IMR-90 (cell line): ENCODE measurements at regions not wholly inside any gene's neighbourhood (a gene's known extent, or its start where the extent isn't known, plus 50 kb on each side); places are given as distances from the start of the nearest gene placed in this dataset.

Experiments
- ATAC-seq: fragments of 200-7000 bp; cut with Tn5 transposase; 2 replicates; pipeline ENCODE4 v1.9.1; 2020; ENCODE audit warnings: low read depth, mild to moderate bottlenecking, moderate library complexity
- BruUV-seq: library from RNA; stranded (reverse); fragments of 400-500 nt; replicated peaks from 2 replicates; lab custom pipeline; 2021; lab: Mats Ljungman, UMichigan
- CTCF ChIA-PET: fragments of 300-600 bp; formaldehyde crosslinking; extraction: SDS; loops from one replicate; lab custom pipeline; 2021; ENCODE audit warnings: antibody characterized with exemption; lab: Yijun Ruan, JAX
- POLR2A ChIA-PET: fragments of 300-600 bp; sonication (Branson Sonifier 250); formaldehyde crosslinking; loops from one replicate; lab custom pipeline; 2022; ENCODE audit warnings: antibody characterized with exemption; ENCODE audit not compliant: unreplicated experiment; lab: Charles Lee
- DNase-seq: peaks from one replicate; pipeline ENCODE4 v3.0.0; 2013
- H2AFZ ChIP-seq: replicated peaks from 2 replicates; pipeline ENCODE3; 2013; ENCODE audit warnings: low read length, mild to moderate bottlenecking; ENCODE audit not compliant: poor library complexity
- H2AK5ac ChIP-seq: 2 replicates; pipeline ENCODE4 v1.6.1; 2013; ENCODE audit warnings: low read depth, low read length, inconsistent platforms
- H2AK9ac ChIP-seq: replicated peaks from 2 replicates; pipeline ENCODE3; 2013; ENCODE audit warnings: mild to moderate bottlenecking, low read depth, low read length, moderate library complexity; ENCODE audit not compliant: poor library complexity
- H2BK120ac ChIP-seq: 2 replicates; pipeline ENCODE4 v1.6.1; 2013; ENCODE audit warnings: low read depth, low read length, inconsistent platforms
- H2BK15ac ChIP-seq: 3 replicates; pipeline ENCODE4 v1.6.1; 2013; ENCODE audit warnings: low read depth, low read length, inconsistent platforms
- H2BK20ac ChIP-seq: 2 replicates; pipeline ENCODE4 v1.6.1; 2013; ENCODE audit warnings: low read depth, mild to moderate bottlenecking, inconsistent platforms, low read length, moderate library complexity
- H2BK5ac ChIP-seq: 2 replicates; pipeline ENCODE4 v1.6.1; 2013; ENCODE audit warnings: mild to moderate bottlenecking, low read depth, low read length, inconsistent platforms; ENCODE audit not compliant: poor library complexity, severe bottlenecking
- H3K14ac ChIP-seq: replicated peaks from 2 replicates; pipeline ENCODE4 v1.6.1; 2013; ENCODE audit warnings: low read depth, low read length, inconsistent platforms
- H3K18ac ChIP-seq: 2 replicates; pipeline ENCODE4 v1.6.1; 2013; ENCODE audit warnings: low read depth, low read length, control low read depth
- H3K23ac ChIP-seq: 2 replicates; pipeline ENCODE4 v1.6.1; 2013; ENCODE audit warnings: low read depth, low read length, inconsistent platforms
- H3K27ac ChIP-seq: 2 replicates; pipeline ENCODE4 v1.5.1; 2013; ENCODE audit warnings: mild to moderate bottlenecking, control low read depth, low read length; ENCODE audit not compliant: insufficient read depth
- H3K27me3 ChIP-seq: 2 replicates; pipeline ENCODE4 v1.6.1; 2013; ENCODE audit warnings: low read length; ENCODE audit not compliant: control insufficient read depth, insufficient read depth
- H3K36me3 ChIP-seq: 2 replicates; pipeline ENCODE4 v1.6.1; 2013; ENCODE audit warnings: low read length, mixed read lengths; ENCODE audit not compliant: control insufficient read depth, insufficient read depth
- H3K4ac ChIP-seq: 2 replicates; pipeline ENCODE4 v1.6.1; 2013; ENCODE audit warnings: low read depth, low read length, inconsistent platforms
- H3K4me1 ChIP-seq: 2 replicates; pipeline ENCODE4 v1.6.1; 2013; ENCODE audit warnings: low read length, mixed read lengths; ENCODE audit not compliant: control insufficient read depth, insufficient read depth
- H3K4me2 ChIP-seq: 2 replicates; pipeline ENCODE4 v1.6.1; 2013; ENCODE audit warnings: low read depth, mild to moderate bottlenecking, control low read depth, low read length, moderate library complexity
- H3K4me3 ChIP-seq: 2 replicates; pipeline ENCODE4 v1.5.1; 2013; ENCODE audit warnings: low read depth, mild to moderate bottlenecking, control low read depth, low read length, moderate library complexity; ENCODE audit not compliant: insufficient read depth
- H3K56ac ChIP-seq: 2 replicates; pipeline ENCODE4 v1.6.1; 2013; ENCODE audit warnings: low read length, inconsistent platforms; ENCODE audit not compliant: insufficient read depth; ENCODE audit errors: extremely low read depth
- H3K79me1 ChIP-seq, 2 experiments: 2 replicates each; pipeline ENCODE4 v1.6.1; 2013; ENCODE audit warnings: low read length in 2 of 2, inconsistent platforms in 1 of 2, low read depth in 1 of 2
- H3K9ac ChIP-seq: 2 replicates; pipeline ENCODE4 v1.6.1; 2013; ENCODE audit warnings: low read depth, low read length, control low read depth
- H3K9me1 ChIP-seq: 2 replicates; pipeline ENCODE4 v1.6.1; 2013; ENCODE audit warnings: low read length, inconsistent platforms; ENCODE audit not compliant: insufficient read depth
- H3K9me3 ChIP-seq: 2 replicates; pipeline ENCODE4 v1.6.1; 2013; ENCODE audit warnings: low read length; ENCODE audit not compliant: control insufficient read depth, insufficient read depth
- H4K20me1 ChIP-seq: 2 replicates; pipeline ENCODE4 v1.6.1; 2013; ENCODE audit warnings: low read length, inconsistent platforms; ENCODE audit not compliant: insufficient read depth
- H4K5ac ChIP-seq: 2 replicates; pipeline ENCODE4 v1.6.1; 2013; ENCODE audit warnings: mild to moderate bottlenecking, low read depth, low read length, control low read depth
- H4K8ac ChIP-seq, 2 experiments: 2 replicates each; pipeline ENCODE4 v1.6.1; 2013; ENCODE audit warnings: low read depth in 2 of 2, low read length in 2 of 2, control low read depth in 1 of 2, inconsistent platforms in 1 of 2
- H4K91ac ChIP-seq: 2 replicates; pipeline ENCODE4 v1.6.1; 2013; ENCODE audit warnings: low read depth, low read length, inconsistent platforms; ENCODE audit not compliant: insufficient read depth
- BHLHE40 ChIP-seq: fragments of 150-350 bp; IDR thresholded peaks from 2 replicates; pipeline ENCODE4 v1.6.1; 2016; ENCODE audit warnings: mild to moderate bottlenecking, low read depth, low read length
- CEBPB ChIP-seq: IDR thresholded peaks from 2 replicates; pipeline ENCODE4 v1.6.1; 2012; ENCODE audit warnings: low read depth, low read length, improper control_type of control experiment
- CHD1 ChIP-seq: IDR thresholded peaks from 2 replicates; pipeline ENCODE4 v1.6.1; 2012; ENCODE audit warnings: low read depth, low read length, improper control_type of control experiment
- CTCF ChIP-seq: conservative IDR thresholded peaks from 2 replicates; pipeline ENCODE4 v1.5.1; 2012; ENCODE audit warnings: mild to moderate bottlenecking, low read depth, low read length, improper control_type of control experiment
- ELK1 ChIP-seq: fragments of 150-350 bp; IDR thresholded peaks from 2 replicates; pipeline ENCODE4 v1.6.1; 2016; ENCODE audit warnings: low read depth, mild to moderate bottlenecking, low read length, moderate library complexity, borderline replicate concordance
- FOS ChIP-seq: fragments of 150-350 bp; IDR thresholded peaks from 2 replicates; pipeline ENCODE4 v1.6.1; 2016; ENCODE audit warnings: low read depth, low read length
- MAFK ChIP-seq: IDR thresholded peaks from 2 replicates; pipeline ENCODE4 v1.6.1; 2012; ENCODE audit warnings: low read depth, low read length, improper control_type of control experiment
- MAZ ChIP-seq: IDR thresholded peaks from 2 replicates; pipeline ENCODE4 v1.6.1; 2012; ENCODE audit warnings: low read depth, mild to moderate bottlenecking, low read length, improper control_type of control experiment, moderate library complexity, borderline replicate concordance
- MXI1 ChIP-seq: IDR thresholded peaks from 2 replicates; pipeline ENCODE4 v1.6.1; 2012; ENCODE audit warnings: low read depth, mild to moderate bottlenecking, low read length, moderate library complexity, borderline replicate concordance
- NFE2L2 ChIP-seq: fragments of 150-350 bp; IDR thresholded peaks from 2 replicates; pipeline ENCODE4 v1.6.1; 2016; ENCODE audit warnings: low read depth, mild to moderate bottlenecking, low read length
- POLR2A ChIP-seq: IDR thresholded peaks from 2 replicates; pipeline ENCODE4 v1.6.1; 2012; ENCODE audit warnings: mild to moderate bottlenecking, low read depth, low read length
- RAD21 ChIP-seq: IDR thresholded peaks from 2 replicates; pipeline ENCODE4 v1.6.1; 2012; ENCODE audit warnings: low read length, improper control_type of control experiment
- SMC3 ChIP-seq: fragments of 150-350 bp; IDR thresholded peaks from 2 replicates; pipeline ENCODE4 v1.6.1; 2016; ENCODE audit warnings: low read depth, mild to moderate bottlenecking, antibody characterized with exemption, low read length, moderate library complexity
- USF2 ChIP-seq: fragments of 150-350 bp; IDR thresholded peaks from 2 replicates; pipeline ENCODE4 v1.6.1; 2017; ENCODE audit warnings: mild to moderate bottlenecking, antibody characterized with exemption, low read length, low read depth
- WGBS, 2 experiments: methylation state at CpG; one replicate each; pipeline versions ENCODE4 v1.1.5 to v1.1.7; 2013; ENCODE audit warnings: missing lambda C conversion rate in 2 of 2; ENCODE audit not compliant: insufficient read length in 1 of 2; ENCODE audit errors: extremely low coverage in 2 of 2; 5-methylcytosine and 5-hydroxymethylcytosine counted together
- dilution Hi-C: fragments of 300-500 bp; cut with HindIII; formaldehyde crosslinking; loops from one replicate; pipeline ENCODE4 v1.14.3; 2018; ENCODE audit warnings: low sequenced_read_pairs; ENCODE audit not compliant: unreplicated experiment
- in situ Hi-C: fragments of 300-500 bp; cut with MboI; formaldehyde crosslinking; loops from 3 replicates; pipeline ENCODE4 v1.14.3; 2019; ENCODE audit warnings: low sequenced_read_pairs, inconsistent platforms, mixed read lengths
- intact Hi-C: fragments of 100-400 bp; cut with micrococcal nuclease; formaldehyde crosslinking; loops from 2 replicates; pipeline ENCODE4 v1.10.0; 2022

- no CpG with 5 or more reads among the region's 4 CpGs for WGBS, 2 experiments
These were observed 82.9 kb downstream of the MAP1LC3B2 start for GRCh38 chr12:116642106-116642505.

More at GRCh38 chr12:116642106-116642505, 82.9 kb downstream of the MAP1LC3B2 start:
- Histone ChIP-seq H3K18ac (no peak overlapping the region), H3K36me3 (no peaks in the 10 kb centered on the region), H3K23ac (no peak overlapping the region), H3K4me1 (no peaks in the 10 kb centered on the region), H3K56ac (no peak overlapping the region), H2AK9ac (no peak overlapping the region), H4K5ac (no peak overlapping the region), H3K79me1 (no peaks in the 10 kb centered on the region), H4K91ac (no peak overlapping the region), H3K9me1 (no peaks in the 10 kb centered on the region), H4K20me1 (no peaks in the 10 kb centered on the region), H3K9me3 (peaks cover 7% of the 10 kb centered on the region), H3K4ac (no peak overlapping the region), H3K27me3 (peaks cover 24% of the 10 kb centered on the region), H4K8ac (no peak overlapping the region), H2AK5ac (no peak overlapping the region), H3K4me2 (no peak overlapping the region), H2BK5ac (no peak overlapping the region), H3K14ac (no peak overlapping the region), H2BK120ac (no peak overlapping the region), H3K27ac (no peak overlapping the region), H2BK20ac (no peak overlapping the region), H2BK15ac (no peak overlapping the region), H2AFZ (no peak overlapping the region), H3K4me3 (no peak overlapping the region), H3K9ac (no peak overlapping the region)
- POLR2A ChIA-PET = no interaction called here
- in situ Hi-C loops (no loop called here), intact Hi-C loops (no loop called here), dilution Hi-C loops (no loop called here)
- DNase-seq (no peak), ATAC-seq (no peak)
- no TSS peak for BruUV-seq
- CTCF ChIA-PET = no interaction called here
- TF ChIP-seq ELK1 (no peak), FOS (no peak), MAFK (no peak), SMC3 (no peak), RAD21 (no peak), BHLHE40 (no peak), NFE2L2 (no peak), MAZ (no peak), CHD1 (no peak), POLR2A (no peak), USF2 (no peak), CTCF (no peak), CEBPB (no peak), MXI1 (no peak)
